HEK293 (cell line): ENCODE measurements at regions not wholly inside any gene's neighbourhood (a gene's known extent, or its start where the extent isn't known, plus 50 kb on each side); places are given as distances from the start of the nearest gene placed in this dataset.

Experiments
- CTCF ChIA-PET: fragments of 350-600 bp; formaldehyde crosslinking; extraction: SDS; loops from one replicate; lab custom pipeline; 2021; ENCODE audit warnings: antibody characterized with exemption; lab: Yijun Ruan, JAX
- POLR2A ChIA-PET: fragments of 300-600 bp; formaldehyde crosslinking; extraction: SDS; loops from one replicate; lab custom pipeline; 2020; ENCODE audit warnings: antibody characterized with exemption, inconsistent platforms; lab: Yijun Ruan, JAX
- H3K27ac ChIP-seq: fragments of 200-500 bp; sonication (Bioruptor generic); 2 replicates; pipeline ENCODE4 v1.5.1; 2014; ENCODE audit warnings: low read depth, low read length, control low read depth, inconsistent platforms; ENCODE audit errors: extremely low read depth
- H3K36me3 ChIP-seq, 2 experiments: fragments of 200-500 bp in 1 of 2; sonication (Bioruptor generic) in 1 of 2; 1 replicate in 1 of 2; 2 replicates in 1 of 2; pipeline ENCODE4 v1.5.1; 2014 to 2017; ENCODE audit warnings: inconsistent platforms in 2 of 2, low read length in 2 of 2; ENCODE audit not compliant: control insufficient read depth in 2 of 2, insufficient read depth in 1 of 2
- H3K4me1 ChIP-seq: fragments of 200-500 bp; sonication (Bioruptor generic); 2 replicates; pipeline ENCODE4 v1.5.1; 2014; ENCODE audit warnings: mild to moderate bottlenecking, low read length, inconsistent platforms; ENCODE audit not compliant: control insufficient read depth, insufficient read depth
- H3K4me3 ChIP-seq: 2 replicates; pipeline ENCODE4 v1.5.1; 2011; ENCODE audit warnings: low read depth, mild to moderate bottlenecking, control low read depth, low read length, moderate library complexity
- H3K9me3 ChIP-seq: fragments of 200-500 bp; sonication (Bioruptor generic); 2 replicates; pipeline ENCODE4 v1.5.1; 2014; ENCODE audit warnings: low read depth, low read length, inconsistent platforms; ENCODE audit not compliant: control insufficient read depth, insufficient read depth
- GLI4 ChIP-seq: fragments of 450-650 bp; formaldehyde crosslinking; IDR thresholded peaks from 2 replicates; pipeline ENCODE4 v1.5.1; 2016; ENCODE audit warnings: missing biosample characterization, missing genetic modification characterization
- HOXA7 ChIP-seq: sonication (generic); formaldehyde crosslinking; IDR thresholded peaks from 2 replicates; pipeline ENCODE4 v1.8.1; 2022; ENCODE audit warnings: missing genetic modification reagents, borderline replicate concordance
- HOXC10 ChIP-seq: sonication (generic); formaldehyde crosslinking; IDR thresholded peaks from 2 replicates; pipeline ENCODE4 v1.8.1; 2023; ENCODE audit warnings: mild to moderate bottlenecking, missing genetic modification reagents
- KLF1 ChIP-seq: fragments of 450-650 bp; formaldehyde crosslinking; IDR thresholded peaks from 2 replicates; pipeline ENCODE4 v1.5.1; 2016; ENCODE audit warnings: missing biosample characterization, missing genetic modification characterization
- KLF7 ChIP-seq: fragments of 450-650 bp; formaldehyde crosslinking; IDR thresholded peaks from 2 replicates; pipeline ENCODE4 v1.5.1; 2016; ENCODE audit warnings: missing biosample characterization, missing genetic modification characterization, borderline replicate concordance
- PBX3 ChIP-seq: sonication (generic); formaldehyde crosslinking; IDR thresholded peaks from 2 replicates; pipeline ENCODE4 v1.8.1; 2022; ENCODE audit warnings: mild to moderate bottlenecking, moderate library complexity, missing genetic modification reagents
- PRDM2 ChIP-seq: fragments of 450-650 bp; formaldehyde crosslinking; IDR thresholded peaks from 2 replicates; pipeline ENCODE4 v1.5.1; 2016; ENCODE audit warnings: missing biosample characterization, missing genetic modification characterization, borderline replicate concordance
- RBAK ChIP-seq: fragments of 450-650 bp; formaldehyde crosslinking; IDR thresholded peaks from 2 replicates; pipeline ENCODE4 v1.5.1; 2016; ENCODE audit warnings: missing biosample characterization, missing genetic modification characterization
- REPIN1 ChIP-seq: fragments of 450-650 bp; formaldehyde crosslinking; IDR thresholded peaks from 2 replicates; pipeline ENCODE4 v1.5.1; 2017; ENCODE audit warnings: missing biosample characterization, missing genetic modification characterization, low read depth
- ZBTB17 ChIP-seq: fragments of 450-650 bp; formaldehyde crosslinking; IDR thresholded peaks from 2 replicates; pipeline ENCODE4 v1.5.1; 2016; ENCODE audit warnings: missing biosample characterization, missing genetic modification characterization
- ZBTB21 ChIP-seq: fragments of 450-650 bp; formaldehyde crosslinking; IDR thresholded peaks from 2 replicates; pipeline ENCODE4 v1.5.1; 2017; ENCODE audit warnings: missing biosample characterization, missing genetic modification characterization
- ZBTB26 ChIP-seq: fragments of 450-650 bp; formaldehyde crosslinking; optimal IDR thresholded peaks from 2 replicates; pipeline ENCODE3; 2016; ENCODE audit warnings: missing biosample characterization, mild to moderate bottlenecking, missing genetic modification characterization
- ZNF184 ChIP-seq: fragments of 450-650 bp; IDR thresholded peaks from 2 replicates; pipeline ENCODE4 v1.5.1; 2018; ENCODE audit warnings: missing biosample characterization, mild to moderate bottlenecking, missing genetic modification characterization
- ZNF292 ChIP-seq: fragments of 450-650 bp; formaldehyde crosslinking; IDR thresholded peaks from 2 replicates; pipeline ENCODE4 v1.5.1; 2016; ENCODE audit warnings: low read depth, missing biosample characterization, missing genetic modification characterization, borderline replicate concordance
- ZNF366 ChIP-seq: fragments of 450-650 bp; formaldehyde crosslinking; conservative IDR thresholded peaks from 2 replicates; pipeline ENCODE4 v1.5.1; 2016; ENCODE audit warnings: missing biosample characterization, missing genetic modification characterization
- ZNF488 ChIP-seq: fragments of 450-650 bp; formaldehyde crosslinking; IDR thresholded peaks from 2 replicates; pipeline ENCODE4 v1.5.1; 2016; ENCODE audit warnings: missing biosample characterization, missing genetic modification characterization
- ZNF629 ChIP-seq: fragments of 450-650 bp; formaldehyde crosslinking; IDR thresholded peaks from 2 replicates; pipeline ENCODE4 v1.5.1; 2017; ENCODE audit warnings: missing biosample characterization, missing genetic modification characterization
- ZNF658 ChIP-seq: fragments of 450-650 bp; formaldehyde crosslinking; IDR thresholded peaks from 2 replicates; pipeline ENCODE4; 2016; ENCODE audit warnings: missing biosample characterization, missing genetic modification characterization
- ZNF664 ChIP-seq: fragments of 450-650 bp; formaldehyde crosslinking; IDR thresholded peaks from 2 replicates; pipeline ENCODE4 v1.5.1; 2016; ENCODE audit warnings: missing biosample characterization, missing genetic modification characterization
- ZNF776 ChIP-seq: fragments of 450-650 bp; formaldehyde crosslinking; IDR thresholded peaks from 2 replicates; pipeline ENCODE4 v1.5.0; 2017; ENCODE audit warnings: missing biosample characterization, missing genetic modification characterization, borderline replicate concordance
- ZXDB ChIP-seq: fragments of 450-650 bp; formaldehyde crosslinking; IDR thresholded peaks from 2 replicates; pipeline ENCODE4 v1.5.1; 2016; ENCODE audit warnings: missing biosample characterization, missing genetic modification characterization
- TF ChIP-seq, protein P1 (sequence below): fragments of 450-650 bp; formaldehyde crosslinking; IDR thresholded peaks from 2 replicates; pipeline ENCODE4; 2016; ENCODE audit warnings: missing biosample characterization, missing genetic modification characterization

DNA sequence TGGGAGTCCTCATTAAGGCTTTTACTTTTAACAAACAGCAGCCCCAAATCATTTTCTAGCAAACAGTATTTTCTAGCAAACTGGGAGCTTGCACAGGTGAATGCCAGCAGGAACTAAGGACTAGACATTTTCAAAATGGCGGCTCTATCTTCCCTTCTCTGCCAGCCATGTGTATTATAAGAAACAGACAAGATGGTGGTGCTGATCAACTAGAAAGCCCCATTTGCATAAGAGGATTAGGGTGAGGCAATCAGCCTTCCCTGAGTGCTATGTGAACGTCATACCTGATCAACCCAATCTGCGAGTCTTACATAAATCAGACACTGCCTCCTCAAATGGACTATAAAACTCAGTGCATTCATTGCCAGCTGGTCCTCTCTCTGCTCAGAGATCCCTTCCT is 479.6 kb downstream of the IPMK start:
- no peaks in the 10 kb centered on the region for H3K9me3 ChIP-seq
- TF ChIP-seq, protein P1, sequence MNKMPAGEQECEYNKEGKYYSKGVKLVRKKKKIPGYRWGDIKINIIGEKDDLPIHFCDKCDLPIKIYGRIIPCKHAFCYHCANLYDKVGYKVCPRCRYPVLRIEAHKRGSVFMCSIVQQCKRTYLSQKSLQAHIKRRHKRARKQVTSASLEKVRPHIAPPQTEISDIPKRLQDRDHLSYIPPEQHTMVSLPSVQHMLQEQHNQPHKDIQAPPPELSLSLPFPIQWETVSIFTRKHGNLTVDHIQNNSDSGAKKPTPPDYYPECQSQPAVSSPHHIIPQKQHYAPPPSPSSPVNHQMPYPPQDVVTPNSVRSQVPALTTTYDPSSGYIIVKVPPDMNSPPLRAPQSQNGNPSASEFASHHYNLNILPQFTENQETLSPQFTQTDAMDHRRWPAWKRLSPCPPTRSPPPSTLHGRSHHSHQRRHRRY = no peak
- no peak for TF ChIP-seq ZXDB (tag by site-specific recombination)
- TF ChIP-seq ZNF629 (tag by site-specific recombination) = no peak
- TF ChIP-seq ZBTB17 = no peak
- TF ChIP-seq GLI4 (tag by site-specific recombination) = no peak
- no peak for TF ChIP-seq HOXA7 (CRISPR knock-in tag)
- no peak for TF ChIP-seq KLF1
- TF ChIP-seq REPIN1 (tag by site-specific recombination) = no peak
- TF ChIP-seq HOXC10 (CRISPR knock-in tag) = no peak
- no peaks in the 10 kb centered on the region for H3K4me1 ChIP-seq
- POLR2A ChIA-PET = no interaction called here
- no peaks in the 10 kb centered on the region for H3K36me3 ChIP-seq
- H3K27ac ChIP-seq = no peak overlapping the region
- CTCF ChIA-PET = no interaction called here
- H3K4me3 ChIP-seq = no peak overlapping the region

DNA sequence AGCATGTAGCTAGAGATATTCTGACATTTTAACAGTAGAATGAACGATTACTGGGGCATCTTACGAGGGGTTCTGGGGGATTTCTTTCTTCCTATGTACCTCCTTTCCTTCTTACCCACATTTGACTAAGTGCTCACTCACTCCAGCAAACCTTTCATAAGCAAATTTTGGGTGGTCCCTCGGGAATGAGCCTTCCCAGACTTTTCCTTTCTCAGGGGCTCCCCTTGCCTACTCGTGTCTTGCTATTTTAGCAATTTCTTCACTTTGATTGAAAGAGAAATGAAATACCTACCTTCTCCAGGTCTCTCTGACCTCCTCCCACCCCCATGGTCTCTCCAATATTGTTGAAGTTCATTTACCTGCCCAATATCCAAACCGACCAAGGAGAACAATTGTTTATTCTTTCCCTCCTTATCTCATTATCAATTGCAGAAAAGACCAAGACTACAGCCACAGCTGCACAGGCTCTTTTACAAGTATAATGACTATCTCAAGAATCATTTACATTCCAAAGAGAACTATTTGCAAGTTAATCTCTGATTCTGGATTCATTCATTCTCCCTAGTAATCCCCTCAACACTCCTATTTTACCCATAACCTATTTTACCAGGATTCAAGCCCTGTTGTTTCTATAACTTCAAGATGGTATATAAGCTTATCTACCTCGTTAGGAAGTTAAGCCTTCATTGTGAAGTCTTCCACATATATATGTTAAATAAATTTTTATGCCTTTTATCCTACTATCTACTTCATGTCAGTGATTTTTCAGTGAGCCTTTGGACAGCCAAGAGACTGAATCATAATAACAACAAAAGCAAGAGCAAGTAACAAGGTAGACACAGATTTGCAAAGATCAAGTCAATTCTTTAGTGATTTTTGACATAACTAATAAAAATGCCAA is 480.6 kb downstream of the IPMK start:
- POLR2A ChIA-PET = no interaction called here
- CTCF ChIA-PET = no interaction called here
- no peak overlapping the region for H3K4me3 ChIP-seq
- no peaks in the 10 kb centered on the region for H3K4me1 ChIP-seq
- H3K27ac ChIP-seq = no peak overlapping the region
- no peaks in the 10 kb centered on the region for H3K9me3 ChIP-seq
- H3K36me3 ChIP-seq = no peaks in the 10 kb centered on the region
- no peak for TF ChIP-seq PBX3 (CRISPR knock-in tag)
- no peak for TF ChIP-seq RBAK (tag by site-specific recombination)
- no peak for TF ChIP-seq ZBTB21 (tag by site-specific recombination)
- no peak for TF ChIP-seq ZNF292 (tag by site-specific recombination)
- TF ChIP-seq KLF7 (tag by site-specific recombination) = no peak
- no peak for TF ChIP-seq ZBTB26 (tag by site-specific recombination)

- ChIA-PET POLR2A (no interaction called here), CTCF (no interaction called here)
- Histone ChIP-seq H3K36me3 (no peaks in the 10 kb centered on the region), H3K9me3 (no peaks in the 10 kb centered on the region), H3K4me1 (no peaks in the 10 kb centered on the region), H3K4me3 (no peak overlapping the region), H3K27ac (no peak overlapping the region)
- no peak for TF ChIP-seq ZNF488 (tag by site-specific recombination)
- TF ChIP-seq ZNF366 = no peak
- TF ChIP-seq ZNF664 (tag by site-specific recombination) = no peak
- TF ChIP-seq ZNF776 = no peak
- no peak for TF ChIP-seq ZNF658 (tag by site-specific recombination)
- TF ChIP-seq ZNF184 (tag by site-specific recombination) = no peak
- no peak for TF ChIP-seq PRDM2 (tag by site-specific recombination)
Measured at GRCh38 chr10:57786331-57786730, 481.4 kb downstream of the IPMK start.
